ENCODE measurements at regions not wholly inside any gene's neighbourhood (a gene's known extent, or its start where the extent isn't known, plus 50 kb on each side); places are given as distances from the start of the nearest gene placed in this dataset.
"Not testable (repeated sequence)": the region's sequence is repeated elsewhere in the genome, so short reads cannot be mapped to it uniquely, and the experiment has no call there.

- H3K27me3 Mint-ChIP-seq; intact Hi-C loops (cut with micrococcal nuclease): not testable (repeated sequence)
These were observed 336.5 kb downstream of the CETN3 start for GRCh38 chr5:90073026-90073570.

GRCh38 chr5:90071656-90072055 lies 337.9 kb downstream of the CETN3 start:
- Mint-ChIP-seq H3K9me3 (peaks cover 4% of the 10 kb centered on the region), H3K27me3 (no peaks in the 10 kb centered on the region), H3K27ac (no peak overlapping the region), H3K4me3 (no peak overlapping the region), H3K36me3 (ENCODE audit: low read depth) (no peaks in the 10 kb centered on the region), H3K4me1 (no peaks in the 10 kb centered on the region)
- DNase-seq: no peak
- intact Hi-C loops (cut with micrococcal nuclease): no loop called here

More at GRCh38 chr5:90073026-90073570, 336.5 kb downstream of the CETN3 start:
- not testable (repeated sequence) for H3K4me3 Mint-ChIP-seq; H3K36me3 Mint-ChIP-seq (ENCODE audit: low read depth); DNase-seq; H3K27ac Mint-ChIP-seq; H3K9me3 Mint-ChIP-seq; H3K4me1 Mint-ChIP-seq

- no peak for DNase-seq
- intact Hi-C loops (cut with micrococcal nuclease): no loop called here
- no peak overlapping the region for H3K4me3 Mint-ChIP-seq
- H3K27ac Mint-ChIP-seq: no peak overlapping the region
- peaks cover 4% of the 10 kb centered on the region for H3K9me3 Mint-ChIP-seq
- H3K36me3 Mint-ChIP-seq (ENCODE audit: low read depth): no peaks in the 10 kb centered on the region
- no peaks in the 10 kb centered on the region for H3K27me3 Mint-ChIP-seq
- no peaks in the 10 kb centered on the region for H3K4me1 Mint-ChIP-seq
These were observed 338.5 kb downstream of the CETN3 start for GRCh38 chr5:90071066-90071465.

GRCh38 chr5:90066920-90067319 lies 342.6 kb downstream of the CETN3 start:
- intact Hi-C loops (cut with micrococcal nuclease): no loop called here
- no peaks in the 10 kb centered on the region for H3K36me3 Mint-ChIP-seq (ENCODE audit: low read depth)
- no peak overlapping the region for H3K27ac Mint-ChIP-seq
- no peaks in the 10 kb centered on the region for H3K27me3 Mint-ChIP-seq
- no peaks in the 10 kb centered on the region for H3K9me3 Mint-ChIP-seq
- H3K4me3 Mint-ChIP-seq: no peak overlapping the region
- DNase-seq: no peak
- H3K4me1 Mint-ChIP-seq: no peaks in the 10 kb centered on the region

- intact Hi-C loops (cut with micrococcal nuclease): no loop called here
- no peak overlapping the region for H3K4me3 Mint-ChIP-seq
- H3K27ac Mint-ChIP-seq: no peak overlapping the region
- no peaks in the 10 kb centered on the region for H3K4me1 Mint-ChIP-seq
- H3K27me3 Mint-ChIP-seq: no peaks in the 10 kb centered on the region
- no peak for DNase-seq
- no peaks in the 10 kb centered on the region for H3K36me3 Mint-ChIP-seq (ENCODE audit: low read depth)
- H3K9me3 Mint-ChIP-seq: peaks cover 6% of the 10 kb centered on the region
These were observed 352.4 kb downstream of the CETN3 start for GRCh38 chr5:90056911-90057705.

- H3K27me3 Mint-ChIP-seq: no peaks in the 10 kb centered on the region
- H3K36me3 Mint-ChIP-seq (ENCODE audit: low read depth): no peaks in the 10 kb centered on the region
- no peaks in the 10 kb centered on the region for H3K4me1 Mint-ChIP-seq
- no peak for DNase-seq
- intact Hi-C loops (cut with micrococcal nuclease): no loop called here
- H3K27ac Mint-ChIP-seq: no peak overlapping the region
- H3K4me3 Mint-ChIP-seq: no peak overlapping the region
- H3K9me3 Mint-ChIP-seq: peaks cover 5% of the 10 kb centered on the region
These were observed 353.7 kb downstream of the CETN3 start for GRCh38 chr5:90055831-90056328.

GRCh38 chr5:90054612-90055011 lies 354.9 kb downstream of the CETN3 start:
- H3K27me3 Mint-ChIP-seq: no peaks in the 10 kb centered on the region
- H3K4me1 Mint-ChIP-seq: no peaks in the 10 kb centered on the region
- H3K36me3 Mint-ChIP-seq (ENCODE audit: low read depth): no peaks in the 10 kb centered on the region
- no peak overlapping the region for H3K4me3 Mint-ChIP-seq
- no peak for DNase-seq
- H3K27ac Mint-ChIP-seq: no peak overlapping the region
- H3K9me3 Mint-ChIP-seq: no peaks in the 10 kb centered on the region
- intact Hi-C loops (cut with micrococcal nuclease): no loop called here

GRCh38 chr5:90051756-90052155 lies 357.8 kb downstream of the CETN3 start:
- H3K4me3 Mint-ChIP-seq: no peak overlapping the region
- H3K27me3 Mint-ChIP-seq: no peaks in the 10 kb centered on the region
- H3K4me1 Mint-ChIP-seq: no peaks in the 10 kb centered on the region
- no peak for DNase-seq
- no peaks in the 10 kb centered on the region for H3K36me3 Mint-ChIP-seq (ENCODE audit: low read depth)
- intact Hi-C loops (cut with micrococcal nuclease): no loop called here
- no peak overlapping the region for H3K27ac Mint-ChIP-seq
- H3K9me3 Mint-ChIP-seq: peaks cover 3% of the 10 kb centered on the region

- Mint-ChIP-seq H3K36me3 (ENCODE audit: low read depth) (no peaks in the 10 kb centered on the region), H3K4me1 (no peaks in the 10 kb centered on the region), H3K4me3 (no peak overlapping the region), H3K27ac (no peak overlapping the region), H3K9me3 (peaks cover 4% of the 10 kb centered on the region), H3K27me3 (no peaks in the 10 kb centered on the region)
- intact Hi-C loops (cut with micrococcal nuclease): no loop called here
- DNase-seq: no peak
These were observed 359.5 kb downstream of the CETN3 start for GRCh38 chr5:90050103-90050502.

- Mint-ChIP-seq H3K4me1 (no peaks in the 10 kb centered on the region), H3K9me3 (peaks cover 4% of the 10 kb centered on the region), H3K27me3 (no peaks in the 10 kb centered on the region), H3K4me3 (no peak overlapping the region), H3K27ac (no peak overlapping the region), H3K36me3 (ENCODE audit: low read depth) (no peaks in the 10 kb centered on the region)
- intact Hi-C loops (cut with micrococcal nuclease): no loop called here
- DNase-seq: no peak
These were observed 362.4 kb downstream of the CETN3 start for GRCh38 chr5:90047113-90047512.

GRCh38 chr5:90040082-90040481 lies 369.5 kb downstream of the CETN3 start:
- H3K4me1 Mint-ChIP-seq; intact Hi-C loops (cut with micrococcal nuclease); H3K4me3 Mint-ChIP-seq; H3K27ac Mint-ChIP-seq; H3K36me3 Mint-ChIP-seq (ENCODE audit: low read depth); DNase-seq; H3K9me3 Mint-ChIP-seq; H3K27me3 Mint-ChIP-seq: not testable (repeated sequence)

- no peak for DNase-seq
- H3K27ac Mint-ChIP-seq: no peak overlapping the region
- peaks cover 6% of the 10 kb centered on the region for H3K9me3 Mint-ChIP-seq
- intact Hi-C loops (cut with micrococcal nuclease): no loop called here
- no peak overlapping the region for H3K4me3 Mint-ChIP-seq
- no peaks in the 10 kb centered on the region for H3K36me3 Mint-ChIP-seq (ENCODE audit: low read depth)
- H3K27me3 Mint-ChIP-seq: no peaks in the 10 kb centered on the region
- no peaks in the 10 kb centered on the region for H3K4me1 Mint-ChIP-seq
These were observed 371.9 kb downstream of the CETN3 start for GRCh38 chr5:90037646-90038045.

GRCh38 chr5:90022711-90023053 lies 386.9 kb downstream of the CETN3 start:
- DNase-seq: no peak
- Mint-ChIP-seq H3K36me3 (ENCODE audit: low read depth) (no peaks in the 10 kb centered on the region), H3K4me3 (no peak overlapping the region), H3K4me1 (no peaks in the 10 kb centered on the region), H3K27me3 (no peaks in the 10 kb centered on the region), H3K27ac (no peak overlapping the region), H3K9me3 (no peaks in the 10 kb centered on the region)
- intact Hi-C loops (cut with micrococcal nuclease): no loop called here

GRCh38 chr5:90022002-90022710 lies 387.4 kb downstream of the CETN3 start:
- DNase-seq: no peak
- no peaks in the 10 kb centered on the region for H3K36me3 Mint-ChIP-seq (ENCODE audit: low read depth)

More at GRCh38 chr5:90022002-90022710, 387.4 kb downstream of the CETN3 start:
- Mint-ChIP-seq H3K9me3 (no peaks in the 10 kb centered on the region), H3K4me3 (no peak overlapping the region), H3K27ac (no peak overlapping the region), H3K4me1 (no peaks in the 10 kb centered on the region), H3K27me3 (no peaks in the 10 kb centered on the region)
- intact Hi-C loops (cut with micrococcal nuclease): no loop called here
